ENCODE measurements at regions not wholly inside any gene's neighbourhood (a gene's known extent, or its start where the extent isn't known, plus 50 kb on each side); places are given as distances from the start of the nearest gene placed in this dataset.

DNA sequence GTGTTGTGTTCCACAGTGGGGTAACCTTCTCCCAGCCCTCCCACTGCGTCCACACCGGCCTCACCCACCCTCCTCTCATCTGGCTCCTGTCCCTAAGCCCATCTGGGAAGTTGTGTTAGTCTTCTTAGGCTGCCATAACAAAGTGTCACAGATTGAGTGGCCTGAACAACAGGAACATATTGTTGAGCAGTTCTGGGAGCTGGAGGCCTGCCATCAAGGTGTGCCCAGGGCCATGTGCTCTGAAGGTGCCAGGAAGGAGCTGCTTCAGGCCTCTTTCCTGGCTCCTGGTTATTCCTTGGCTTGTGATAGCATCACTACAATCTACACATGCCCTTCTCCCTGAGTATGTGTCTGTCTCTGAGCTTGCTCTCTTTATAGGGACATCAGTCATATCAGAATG lies 327.6 kb upstream of the COBL start:
- TF ChIP-seq GATA2 (IDR thresholded peaks at IDR 0.05; ENCODE audit: low read depth, low read length) (no peak), GATA3 (IDR thresholded peaks at IDR 0.05; ENCODE audit: low read depth, low read length) (no peak)
